ENCODE measurements at regions not wholly inside any gene's neighbourhood (a gene's known extent, or its start where the extent isn't known, plus 50 kb on each side); places are given as distances from the start of the nearest gene placed in this dataset.
"Not testable (repeated sequence)": the region's sequence is repeated elsewhere in the genome, so short reads cannot be mapped to it uniquely, and the experiment has no call there.

GRCh38 chr5:85588268-85588667 is 1029.5 kb upstream of the COX7C start:
- H3K27ac ChIP-seq (ENCODE audit: low read length); H3K27me3 ChIP-seq (ENCODE audit: control insufficient read depth, insufficient read depth, low read length); H3K27ac Mint-ChIP-seq; intact Hi-C loops (cut with micrococcal nuclease); H3K4me1 ChIP-seq (ENCODE audit: control insufficient read depth, insufficient read depth, low read length); H3K36me3 ChIP-seq (ENCODE audit: control insufficient read depth, insufficient read depth, low read length); H3K9me3 ChIP-seq (ENCODE audit: control insufficient read depth, insufficient read depth, low read length); H3K27me3 Mint-ChIP-seq (ENCODE audit: low read depth in 2 of 2); H3K4me3 Mint-ChIP-seq; DNase-seq; H3K36me3 Mint-ChIP-seq; H3K4me1 Mint-ChIP-seq; H3K4me3 ChIP-seq (ENCODE audit: low read length); ATAC-seq: not testable (repeated sequence)
- WGBS (ENCODE audit: insufficient coverage) = 82% methylated on average over 3 of the region's 3 CpGs
- peaks cover 19 to 37% of the 10 kb centered on the region in 2 donors for H3K9me3 Mint-ChIP-seq

- ATAC-seq (no peak), DNase-seq (no peak)
- no peak overlapping the region for H3K27ac Mint-ChIP-seq
- Histone ChIP-seq H3K36me3 (ENCODE audit: control insufficient read depth, insufficient read depth, low read length) (no peaks in the 10 kb centered on the region), H3K4me1 (ENCODE audit: control insufficient read depth, insufficient read depth, low read length) (no peaks in the 10 kb centered on the region), H3K27me3 (ENCODE audit: control insufficient read depth, insufficient read depth, low read length) (no peaks in the 10 kb centered on the region), H3K27ac (ENCODE audit: low read length) (no peak overlapping the region), H3K4me3 (ENCODE audit: low read length) (no peak overlapping the region), H3K9me3 (ENCODE audit: control insufficient read depth, insufficient read depth, low read length) (peaks cover 5% of the 10 kb centered on the region)
- H3K27me3 Mint-ChIP-seq (ENCODE audit: low read depth in 2 of 2) = no peaks in the 10 kb centered on the region
- 79% methylated on average over 2 of the region's 2 CpGs for WGBS (ENCODE audit: insufficient coverage)
- no peaks in the 10 kb centered on the region for H3K36me3 Mint-ChIP-seq
- H3K4me3 Mint-ChIP-seq = no peak overlapping the region
- intact Hi-C loops (cut with micrococcal nuclease) = no loop called here
- H3K4me1 Mint-ChIP-seq = no peaks in the 10 kb centered on the region
- TF ChIP-seq CTCF (IDR thresholded peaks at IDR 0.05) = no peak
- peaks cover 12 to 23% of the 10 kb centered on the region in 2 donors for H3K9me3 Mint-ChIP-seq
These were observed 1027.0 kb upstream of the COX7C start for GRCh38 chr5:85590764-85591163.

- WGBS (ENCODE audit: insufficient coverage) = 71% methylated on average over 3 of the region's 3 CpGs
- no peak for TF ChIP-seq CTCF (IDR thresholded peaks at IDR 0.05)
- no peak overlapping the region for H3K4me3 ChIP-seq (ENCODE audit: low read length)
- H3K27me3 ChIP-seq (ENCODE audit: control insufficient read depth, insufficient read depth, low read length) = no peaks in the 10 kb centered on the region
- Mint-ChIP-seq H3K27ac (no peak overlapping the region), H3K4me3 (no peak overlapping the region), H3K27me3 (ENCODE audit: low read depth in 2 of 2) (no peaks in the 10 kb centered on the region), H3K4me1 (no peaks in the 10 kb centered on the region), H3K36me3 (no peaks in the 10 kb centered on the region), H3K9me3 (peaks cover 10 to 20% of the 10 kb centered on the region in 2 donors)
- intact Hi-C loops (cut with micrococcal nuclease) = no loop called here
- H3K27ac ChIP-seq (ENCODE audit: low read length) = no peak overlapping the region
- no peaks in the 10 kb centered on the region for H3K36me3 ChIP-seq (ENCODE audit: control insufficient read depth, insufficient read depth, low read length)
- H3K9me3 ChIP-seq (ENCODE audit: control insufficient read depth, insufficient read depth, low read length) = peaks cover 5% of the 10 kb centered on the region
- H3K4me1 ChIP-seq (ENCODE audit: control insufficient read depth, insufficient read depth, low read length) = no peaks in the 10 kb centered on the region
- no peak for DNase-seq
- ATAC-seq = no peak
These were observed 1026.4 kb upstream of the COX7C start for GRCh38 chr5:85591311-85591710.

- H3K9me3 ChIP-seq (ENCODE audit: control insufficient read depth, insufficient read depth, low read length) = no peaks in the 10 kb centered on the region
- Mint-ChIP-seq H3K9me3 (peaks cover 10 to 13% of the 10 kb centered on the region in 2 donors), H3K4me1 (no peaks in the 10 kb centered on the region), H3K27ac (no peak overlapping the region), H3K4me3 (no peak overlapping the region), H3K27me3 (ENCODE audit: low read depth in 2 of 2) (no peaks in the 10 kb centered on the region), H3K36me3 (peaks cover 8% of the 10 kb centered on the region)
- no peaks in the 10 kb centered on the region for H3K4me1 ChIP-seq (ENCODE audit: control insufficient read depth, insufficient read depth, low read length)
- H3K27ac ChIP-seq (ENCODE audit: low read length) = no peak overlapping the region
- ATAC-seq (no peak), DNase-seq (no peak)
- no peaks in the 10 kb centered on the region for H3K36me3 ChIP-seq (ENCODE audit: control insufficient read depth, insufficient read depth, low read length)
- intact Hi-C loops (cut with micrococcal nuclease) = no loop called here
- H3K4me3 ChIP-seq (ENCODE audit: low read length) = no peak overlapping the region
- WGBS (ENCODE audit: insufficient coverage) = 64% methylated on average over 1 of the region's 1 CpG
- H3K27me3 ChIP-seq (ENCODE audit: control insufficient read depth, insufficient read depth, low read length) = no peaks in the 10 kb centered on the region
- TF ChIP-seq CTCF (IDR thresholded peaks at IDR 0.05) = no peak
These were observed 1014.9 kb upstream of the COX7C start for GRCh38 chr5:85602843-85603242.

Data from natural killer cell (primary cell).